Trophoblast cell (in vitro differentiated cells and primary cell): ENCODE measurements at regions not wholly inside any gene's neighbourhood (a gene's known extent, or its start where the extent isn't known, plus 50 kb on each side); places are given as distances from the start of the nearest gene placed in this dataset.

Experiments used
- DNase-seq, 2 donors: peaks; one replicate each; pipeline ENCODE4 v3.0.0-alpha.2; 2016
- H2AFZ ChIP-seq: 2 replicates; pipeline ENCODE4 v1.6.1; 2013; ENCODE audit warnings: low read length, moderate library complexity, mild to moderate bottlenecking; ENCODE audit not compliant: insufficient read depth, poor library complexity
- H2AK5ac ChIP-seq: 2 replicates; pipeline ENCODE4 v1.6.1; 2013; ENCODE audit warnings: mild to moderate bottlenecking, low read length
- H2BK120ac ChIP-seq: 2 replicates; pipeline ENCODE4 v1.6.1; 2013; ENCODE audit warnings: low read length, mild to moderate bottlenecking, moderate library complexity; ENCODE audit not compliant: insufficient read depth, poor library complexity
- H2BK12ac ChIP-seq: 2 replicates; pipeline ENCODE4 v1.6.1; 2013; ENCODE audit warnings: mild to moderate bottlenecking, low read length, moderate library complexity
- H2BK5ac ChIP-seq: 2 replicates; pipeline ENCODE4 v1.6.1; 2013; ENCODE audit warnings: low read length, low read depth, moderate library complexity, mild to moderate bottlenecking; ENCODE audit not compliant: poor library complexity
- H3K14ac ChIP-seq: 2 replicates; pipeline ENCODE4 v1.6.1; 2013; ENCODE audit warnings: mild to moderate bottlenecking, low read length
- H3K18ac ChIP-seq: 2 replicates; pipeline ENCODE4 v1.6.1; 2013; ENCODE audit warnings: mild to moderate bottlenecking, low read length
- H3K23ac ChIP-seq: 2 replicates; pipeline ENCODE4 v1.6.1; 2013; ENCODE audit warnings: low read length
- H3K27ac ChIP-seq: 2 replicates; pipeline ENCODE4 v1.5.1; 2013; ENCODE audit warnings: low read depth, mild to moderate bottlenecking, inconsistent platforms, low read length, moderate library complexity
- H3K27me3 ChIP-seq: 2 replicates; pipeline ENCODE4 v1.6.1; 2013; ENCODE audit warnings: inconsistent platforms, mild to moderate bottlenecking, low read length, moderate library complexity; ENCODE audit not compliant: insufficient read depth
- H3K36me3 ChIP-seq, 2 experiments: 1 replicate in 1 of 2; 2 replicates in 1 of 2; pipeline ENCODE4 v1.6.1; 2013; ENCODE audit warnings: low read length in 2 of 2, mild to moderate bottlenecking in 2 of 2, moderate library complexity in 1 of 2; ENCODE audit not compliant: insufficient read depth in 2 of 2, control insufficient read depth in 1 of 2
- H3K4ac ChIP-seq: 2 replicates; pipeline ENCODE4 v1.6.1; 2013; ENCODE audit warnings: low read depth, mild to moderate bottlenecking, low read length, moderate library complexity
- H3K4me1 ChIP-seq, 2 experiments: 1 replicate in 1 of 2; 2 replicates in 1 of 2; pipeline ENCODE4 v1.6.1; 2013; ENCODE audit warnings: low read length in 2 of 2, mild to moderate bottlenecking in 2 of 2, moderate library complexity in 1 of 2; ENCODE audit not compliant: insufficient read depth in 2 of 2, control insufficient read depth in 1 of 2
- H3K4me2 ChIP-seq: 2 replicates; pipeline ENCODE4 v1.6.1; 2013; ENCODE audit warnings: inconsistent platforms, mild to moderate bottlenecking, low read length, moderate library complexity
- H3K4me3 ChIP-seq: 2 replicates; pipeline ENCODE4 v1.5.1; 2013; ENCODE audit warnings: mild to moderate bottlenecking, low read depth, low read length, inconsistent platforms
- H3K79me1 ChIP-seq: one replicate; pipeline ENCODE4 v1.6.1; 2013; ENCODE audit warnings: low read length
- H3K79me2 ChIP-seq: 2 replicates; pipeline ENCODE4 v1.6.1; 2013; ENCODE audit warnings: low read length, mild to moderate bottlenecking; ENCODE audit not compliant: control insufficient read depth, insufficient read depth, poor library complexity
- H3K9ac ChIP-seq: 2 replicates; pipeline ENCODE4 v1.6.1; 2013; ENCODE audit warnings: mild to moderate bottlenecking, low read length
- H3K9me3 ChIP-seq: 2 replicates; pipeline ENCODE4 v1.6.1; 2013; ENCODE audit warnings: low read depth, mild to moderate bottlenecking, control low read depth, inconsistent platforms, low read length; ENCODE audit not compliant: insufficient read depth
- H4K12ac ChIP-seq: 2 replicates; pipeline ENCODE4 v1.6.1; 2013; ENCODE audit warnings: low read depth, mild to moderate bottlenecking, low read length, moderate library complexity
- H4K8ac ChIP-seq: 2 replicates; pipeline ENCODE4 v1.6.1; 2013; ENCODE audit warnings: low read depth, mild to moderate bottlenecking, low read length, moderate library complexity
- H4K91ac ChIP-seq: one replicate; pipeline ENCODE4 v1.6.1; 2013; ENCODE audit warnings: low read depth, mild to moderate bottlenecking, low read length, moderate library complexity
- WGBS: extraction: QIAGEN DNeasy Blood & Tissue Kit; methylation state at CpG from one replicate; pipeline ENCODE4 v1.1.7; 2013; ENCODE audit warnings: missing lambda C conversion rate; ENCODE audit not compliant: insufficient read length, insufficient coverage; ENCODE audit errors: extremely low coverage; 5-methylcytosine and 5-hydroxymethylcytosine counted together

- no peak overlapping the region for H4K91ac ChIP-seq
Measured at GRCh38 chr5:57642698-57643097, 160.1 kb upstream of the ACTBL2 start.

GRCh38 chr5:57642066-57642465, 159.5 kb upstream of the ACTBL2 start:
- no peak overlapping the region for H3K18ac ChIP-seq
- H4K12ac ChIP-seq, result no peak overlapping the region
- H3K27me3 ChIP-seq, result no peaks in the 10 kb centered on the region
- WGBS, result no CpG with 5 or more reads among the region's 4 CpGs
- H2BK5ac ChIP-seq, result no peak overlapping the region
- H3K36me3 ChIP-seq, result no peaks in the 10 kb centered on the region
- H2BK120ac ChIP-seq, result no peak overlapping the region
- H3K9ac ChIP-seq, result no peak overlapping the region
- no peak overlapping the region for H2AK5ac ChIP-seq
- no peak for DNase-seq
- no peak overlapping the region for H2BK12ac ChIP-seq
- H3K14ac ChIP-seq, result no peak overlapping the region
- no peaks in the 10 kb centered on the region for H3K79me1 ChIP-seq
- H3K4ac ChIP-seq, result no peak overlapping the region
- no peak overlapping the region for H4K91ac ChIP-seq
- no peak overlapping the region for H3K4me3 ChIP-seq
- no peak overlapping the region for H3K27ac ChIP-seq
- H4K8ac ChIP-seq, result no peak overlapping the region
- H3K9me3 ChIP-seq, result no peaks in the 10 kb centered on the region
- H3K79me2 ChIP-seq, result no peaks in the 10 kb centered on the region
- H3K4me1 ChIP-seq, result no peaks in the 10 kb centered on the region
- no peak overlapping the region for H3K23ac ChIP-seq
- no peak overlapping the region for H3K4me2 ChIP-seq
- H2AFZ ChIP-seq, result no peak overlapping the region

More at GRCh38 chr5:57642698-57643097, 160.1 kb upstream of the ACTBL2 start:
- H4K8ac ChIP-seq, result no peak overlapping the region
- H3K23ac ChIP-seq, result no peak overlapping the region
- no peaks in the 10 kb centered on the region for H3K4me1 ChIP-seq
- H3K27me3 ChIP-seq, result no peaks in the 10 kb centered on the region
- no peak overlapping the region for H2BK12ac ChIP-seq
- H3K4ac ChIP-seq, result no peak overlapping the region
- H2BK5ac ChIP-seq, result no peak overlapping the region
- H3K9me3 ChIP-seq, result no peaks in the 10 kb centered on the region
- no peak overlapping the region for H3K9ac ChIP-seq
- no peak overlapping the region for H4K12ac ChIP-seq
- no peaks in the 10 kb centered on the region for H3K79me2 ChIP-seq
- no peak overlapping the region for H2AFZ ChIP-seq
- peaks cover 1% of the 10 kb centered on the region for H3K79me1 ChIP-seq
- H3K4me2 ChIP-seq, result no peak overlapping the region
- H3K14ac ChIP-seq, result no peak overlapping the region
- no peak overlapping the region for H3K18ac ChIP-seq
- WGBS, result no CpG with 5 or more reads among the region's 2 CpGs
- no peaks in the 10 kb centered on the region for H3K36me3 ChIP-seq
- H2BK120ac ChIP-seq, result no peak overlapping the region
- H3K27ac ChIP-seq, result no peak overlapping the region
- H2AK5ac ChIP-seq, result no peak overlapping the region
- peak in 1 of 2 donors; percentile 1 for DNase-seq
- H3K4me3 ChIP-seq, result no peak overlapping the region

GRCh38 chr5:57635146-57635777, 152.7 kb upstream of the ACTBL2 start:
- no peak overlapping the region for H2AFZ ChIP-seq
- H4K91ac ChIP-seq, result no peak overlapping the region
- no peak overlapping the region for H3K4me3 ChIP-seq
- no peaks in the 10 kb centered on the region for H3K27me3 ChIP-seq
- no peak overlapping the region for H4K12ac ChIP-seq
- no peak overlapping the region for H3K9ac ChIP-seq
- H3K36me3 ChIP-seq, result no peaks in the 10 kb centered on the region
- DNase-seq, result no peak
- no peaks in the 10 kb centered on the region for H3K79me2 ChIP-seq
- no CpG with 5 or more reads among the region's 3 CpGs for WGBS
- no peaks in the 10 kb centered on the region for H3K9me3 ChIP-seq
- H2BK120ac ChIP-seq, result no peak overlapping the region
- H2BK5ac ChIP-seq, result no peak overlapping the region
- H3K79me1 ChIP-seq, result no peaks in the 10 kb centered on the region
- no peak overlapping the region for H3K14ac ChIP-seq
- H2BK12ac ChIP-seq, result no peak overlapping the region
- H3K18ac ChIP-seq, result no peak overlapping the region
- no peak overlapping the region for H3K23ac ChIP-seq
- no peak overlapping the region for H3K4ac ChIP-seq
- H3K27ac ChIP-seq, result no peak overlapping the region
- H2AK5ac ChIP-seq, result no peak overlapping the region
- H4K8ac ChIP-seq, result no peak overlapping the region
- H3K4me2 ChIP-seq, result no peak overlapping the region
- no peaks in the 10 kb centered on the region for H3K4me1 ChIP-seq

- H3K36me3 ChIP-seq, result no peaks in the 10 kb centered on the region
- no peak overlapping the region for H3K4me2 ChIP-seq
- no peak overlapping the region for H3K4ac ChIP-seq
- no peak for DNase-seq
- no peak overlapping the region for H2BK12ac ChIP-seq
- H3K9me3 ChIP-seq, result no peaks in the 10 kb centered on the region
- H2BK5ac ChIP-seq, result no peak overlapping the region
- H3K27ac ChIP-seq, result no peak overlapping the region
- H4K91ac ChIP-seq, result no peak overlapping the region
- no peaks in the 10 kb centered on the region for H3K79me2 ChIP-seq
- H3K27me3 ChIP-seq, result no peaks in the 10 kb centered on the region
- no peak overlapping the region for H2AK5ac ChIP-seq
- WGBS, result no CpG with 5 or more reads among the region's 1 CpG
- H3K79me1 ChIP-seq, result no peaks in the 10 kb centered on the region
- H3K4me1 ChIP-seq, result no peaks in the 10 kb centered on the region
- H2AFZ ChIP-seq, result no peak overlapping the region
- no peak overlapping the region for H3K18ac ChIP-seq
- H4K12ac ChIP-seq, result no peak overlapping the region
- no peak overlapping the region for H3K23ac ChIP-seq
- no peak overlapping the region for H3K14ac ChIP-seq
- H3K4me3 ChIP-seq, result no peak overlapping the region
- H3K9ac ChIP-seq, result no peak overlapping the region
- no peak overlapping the region for H2BK120ac ChIP-seq
- no peak overlapping the region for H4K8ac ChIP-seq
Measured at GRCh38 chr5:57632937-57633336, 150.3 kb upstream of the ACTBL2 start.
